HFFc6 (cell line): ENCODE measurements at regions not wholly inside any gene's neighbourhood (a gene's known extent, or its start where the extent isn't known, plus 50 kb on each side); places are given as distances from the start of the nearest gene placed in this dataset.
A peak's percentile ranks its signal among the peaks of the same experiment; 100 is the strongest.

ENCODE experiments used
- DNase-seq: peaks from one replicate; pipeline ENCODE4 v3.0.0-alpha.2; 2018
- H3K27ac Mint-ChIP-seq: 2 replicates; pipeline ENCODE4 v1.8.0; 2020; ENCODE audit warnings: mild to moderate bottlenecking, mixed read lengths
- H3K27me3 Mint-ChIP-seq: 2 replicates; pipeline ENCODE4 v1.8.0; 2021; ENCODE audit warnings: mild to moderate bottlenecking, moderate library complexity, mixed read lengths; ENCODE audit not compliant: insufficient read depth
- H3K36me3 Mint-ChIP-seq: 2 replicates; pipeline ENCODE4 v1.8.0; 2021; ENCODE audit warnings: low read depth, mixed read lengths
- H3K4me1 Mint-ChIP-seq: 2 replicates; pipeline ENCODE4 v1.8.0; 2020; ENCODE audit warnings: low read depth, mixed read lengths
- H3K4me3 Mint-ChIP-seq: 2 replicates; pipeline ENCODE4 v1.8.0; 2020; ENCODE audit warnings: mild to moderate bottlenecking, moderate library complexity, mixed read lengths
- H3K9me3 Mint-ChIP-seq: 2 replicates; pipeline ENCODE4 v1.8.0; 2020; ENCODE audit warnings: mild to moderate bottlenecking, mixed read lengths
- TF ChIP-seq, protein P1 (sequence below): fragments of 200-600 bp; sonication (generic); IDR thresholded peaks from 2 replicates; pipeline ENCODE4 v1.5.0; 2021; ENCODE audit warnings: antibody characterized with exemption, mild to moderate bottlenecking

DNA sequence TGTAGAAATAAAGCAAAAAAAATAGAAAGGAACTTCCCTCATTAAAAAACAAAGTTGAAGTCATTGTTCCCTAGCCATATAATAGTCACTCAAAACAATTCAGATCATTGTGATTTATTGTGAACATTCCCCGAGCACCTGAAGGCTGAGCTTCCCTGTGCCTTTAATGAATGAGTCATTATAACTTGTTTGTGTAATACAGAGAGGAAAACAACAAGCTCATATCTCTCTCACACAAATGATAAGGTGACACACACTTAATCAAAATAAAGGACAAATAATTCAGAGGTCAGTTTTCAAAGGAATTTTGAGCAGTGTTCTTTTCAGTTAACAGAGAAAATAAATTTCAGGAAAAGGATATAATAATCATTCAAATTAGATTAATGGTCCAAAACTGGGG lies 326.2 kb downstream of the DUSP10 start:
- no peak for DNase-seq
- H3K4me3 Mint-ChIP-seq: no peak overlapping the region
- no peaks in the 10 kb centered on the region for H3K9me3 Mint-ChIP-seq
- H3K27ac Mint-ChIP-seq: no peak overlapping the region
- no peaks in the 10 kb centered on the region for H3K27me3 Mint-ChIP-seq
- peaks cover 33% of the 10 kb centered on the region for H3K4me1 Mint-ChIP-seq
- no peaks in the 10 kb centered on the region for H3K36me3 Mint-ChIP-seq
- TF ChIP-seq, protein P1, sequence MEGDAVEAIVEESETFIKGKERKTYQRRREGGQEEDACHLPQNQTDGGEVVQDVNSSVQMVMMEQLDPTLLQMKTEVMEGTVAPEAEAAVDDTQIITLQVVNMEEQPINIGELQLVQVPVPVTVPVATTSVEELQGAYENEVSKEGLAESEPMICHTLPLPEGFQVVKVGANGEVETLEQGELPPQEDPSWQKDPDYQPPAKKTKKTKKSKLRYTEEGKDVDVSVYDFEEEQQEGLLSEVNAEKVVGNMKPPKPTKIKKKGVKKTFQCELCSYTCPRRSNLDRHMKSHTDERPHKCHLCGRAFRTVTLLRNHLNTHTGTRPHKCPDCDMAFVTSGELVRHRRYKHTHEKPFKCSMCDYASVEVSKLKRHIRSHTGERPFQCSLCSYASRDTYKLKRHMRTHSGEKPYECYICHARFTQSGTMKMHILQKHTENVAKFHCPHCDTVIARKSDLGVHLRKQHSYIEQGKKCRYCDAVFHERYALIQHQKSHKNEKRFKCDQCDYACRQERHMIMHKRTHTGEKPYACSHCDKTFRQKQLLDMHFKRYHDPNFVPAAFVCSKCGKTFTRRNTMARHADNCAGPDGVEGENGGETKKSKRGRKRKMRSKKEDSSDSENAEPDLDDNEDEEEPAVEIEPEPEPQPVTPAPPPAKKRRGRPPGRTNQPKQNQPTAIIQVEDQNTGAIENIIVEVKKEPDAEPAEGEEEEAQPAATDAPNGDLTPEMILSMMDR: no peak

DNA sequence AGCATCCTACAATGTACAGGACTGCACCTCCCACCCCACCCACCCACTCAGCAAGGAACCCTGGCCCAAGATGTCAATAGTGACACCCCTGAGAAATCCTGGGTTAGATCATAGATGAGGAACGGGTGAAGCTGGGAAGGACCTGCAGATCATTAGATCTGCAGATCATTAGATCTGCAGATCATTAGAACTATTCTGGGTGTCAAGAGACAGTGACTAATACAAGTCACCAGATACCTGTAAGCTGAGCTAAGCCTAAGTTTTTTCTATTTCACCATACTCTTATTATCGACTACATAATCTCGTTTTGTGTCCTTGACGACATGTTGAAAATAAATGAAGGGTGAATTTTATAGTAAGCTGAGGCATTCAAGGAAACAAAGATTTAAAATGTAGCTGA lies 325.7 kb downstream of the DUSP10 start:
- Mint-ChIP-seq H3K4me1 (peaks cover 33% of the 10 kb centered on the region), H3K36me3 (no peaks in the 10 kb centered on the region), H3K27me3 (no peaks in the 10 kb centered on the region), H3K27ac (no peak overlapping the region), H3K9me3 (no peaks in the 10 kb centered on the region), H3K4me3 (no peak overlapping the region)
- no peak for DNase-seq
- TF ChIP-seq, protein P1: no peak

DNA sequence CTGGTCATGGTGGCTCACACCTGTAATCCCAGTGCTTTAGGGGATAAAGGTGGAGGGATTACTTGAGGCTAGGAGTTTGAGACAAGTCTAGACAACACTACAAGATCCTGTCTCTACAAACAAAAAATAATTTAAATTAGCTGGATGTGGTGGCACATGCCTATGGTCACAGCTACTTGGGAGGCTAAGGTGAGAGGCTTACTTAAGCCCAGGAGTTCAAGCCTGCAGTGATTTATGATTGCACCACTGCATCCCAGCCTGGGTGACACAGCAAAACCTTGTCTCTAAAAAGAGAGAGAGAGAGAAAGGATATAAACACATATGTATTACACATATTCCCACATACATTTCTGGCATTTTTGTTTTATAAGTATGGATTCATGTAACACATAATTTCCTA lies 325.2 kb downstream of the DUSP10 start:
- no peak overlapping the region for H3K4me3 Mint-ChIP-seq
- no peaks in the 10 kb centered on the region for H3K9me3 Mint-ChIP-seq
- TF ChIP-seq, protein P1: no peak
- H3K36me3 Mint-ChIP-seq: no peaks in the 10 kb centered on the region
- H3K27ac Mint-ChIP-seq: no peak overlapping the region
- peaks cover 33% of the 10 kb centered on the region for H3K4me1 Mint-ChIP-seq
- DNase-seq: no peak
- H3K27me3 Mint-ChIP-seq: no peaks in the 10 kb centered on the region

DNA sequence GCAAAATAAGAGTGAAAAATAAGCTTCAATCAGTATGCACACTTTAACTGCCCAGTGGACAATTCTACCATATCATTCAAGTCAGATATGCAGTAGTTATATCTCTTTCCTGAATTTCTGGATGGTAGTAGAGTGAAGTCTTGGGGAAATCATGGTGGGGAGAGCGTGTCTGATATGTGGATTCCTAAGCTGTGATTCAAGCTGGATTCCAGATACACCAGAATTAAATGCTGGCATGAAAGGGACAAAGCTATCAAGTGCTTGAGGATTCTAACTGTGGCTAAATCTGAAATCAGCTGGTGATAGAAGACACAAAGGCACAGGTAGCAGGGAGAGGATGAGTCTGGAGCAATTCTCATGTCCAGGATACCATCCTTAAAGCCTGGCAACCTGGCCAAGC lies 323.5 kb downstream of the DUSP10 start:
- DNase-seq: peak; percentile 46
- Mint-ChIP-seq H3K9me3 (no peaks in the 10 kb centered on the region), H3K36me3 (no peaks in the 10 kb centered on the region), H3K27ac (peak overlapping the region; percentile 46; the same call in 1 of the 2 replicates), H3K4me3 (no peak overlapping the region), H3K27me3 (no peaks in the 10 kb centered on the region), H3K4me1 (peaks cover 33% of the 10 kb centered on the region)
- TF ChIP-seq, protein P1: no peak

DNA sequence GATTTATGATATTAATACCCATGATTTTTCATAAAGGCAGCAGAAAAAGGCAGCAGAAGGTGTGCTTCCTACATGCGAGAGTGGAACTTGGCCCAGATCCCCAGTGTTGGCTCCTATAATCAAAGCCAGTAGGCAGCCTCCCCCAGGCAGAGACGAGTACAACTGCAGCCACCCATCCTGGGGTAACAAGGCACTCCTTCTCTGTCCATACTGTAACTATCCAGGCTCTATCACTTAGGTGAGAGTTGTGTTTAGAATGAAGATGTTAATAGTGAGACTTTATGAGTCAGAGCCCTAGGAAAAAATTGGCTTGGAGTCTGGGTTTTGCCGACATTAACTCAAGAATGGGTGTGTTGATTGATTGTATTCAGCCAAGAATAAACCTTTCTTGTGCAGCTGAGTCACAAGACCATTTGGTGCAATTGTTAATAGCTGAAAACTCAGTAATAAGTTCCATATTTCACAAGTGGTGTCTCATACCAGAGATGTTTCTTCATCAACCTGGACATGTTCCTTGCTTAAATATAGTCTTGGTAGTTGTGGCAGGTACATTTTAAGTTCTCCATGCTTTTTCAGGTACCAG lies 322.3 kb downstream of the DUSP10 start:
- Mint-ChIP-seq H3K4me1 (peaks cover 33% of the 10 kb centered on the region), H3K27me3 (no peaks in the 10 kb centered on the region), H3K36me3 (no peaks in the 10 kb centered on the region), H3K9me3 (no peaks in the 10 kb centered on the region), H3K4me3 (no peak overlapping the region), H3K27ac (no peak overlapping the region)
- TF ChIP-seq, protein P1: no peak
- DNase-seq: peak; percentile 69

DNA sequence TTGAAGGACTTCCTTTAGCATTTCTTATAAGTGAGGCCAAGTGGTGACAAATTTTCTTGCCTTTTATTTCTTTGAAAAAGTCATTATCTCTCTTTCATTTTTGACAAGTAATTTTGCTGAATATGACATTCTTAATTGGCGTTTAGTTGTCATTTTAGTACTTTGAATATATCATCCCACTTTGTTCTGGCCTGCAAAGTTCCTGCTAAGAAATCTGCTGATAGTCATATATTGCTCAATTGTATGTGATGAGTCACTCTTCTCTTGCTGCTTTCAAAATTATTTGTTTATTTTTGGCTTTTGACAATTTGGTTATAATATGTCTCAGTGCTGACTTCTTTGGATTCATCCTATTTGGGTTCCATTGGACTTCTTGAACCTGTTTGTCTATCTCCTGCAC lies 312.6 kb downstream of the DUSP10 start:
- peaks cover 26% of the 10 kb centered on the region for H3K36me3 Mint-ChIP-seq
- no peak overlapping the region for H3K4me3 Mint-ChIP-seq
- TF ChIP-seq, protein P1: no peak
- peaks cover 19% of the 10 kb centered on the region for H3K9me3 Mint-ChIP-seq
- H3K4me1 Mint-ChIP-seq: peaks cover 31% of the 10 kb centered on the region
- H3K27me3 Mint-ChIP-seq: no peaks in the 10 kb centered on the region
- no peak overlapping the region for H3K27ac Mint-ChIP-seq
- peak; percentile 28 for DNase-seq
